DMS114 treated with DMSO at 0.1 percent for 48 hours (cell line): ENCODE measurements at regions not wholly inside any gene's neighbourhood (a gene's known extent, or its start where the extent isn't known, plus 50 kb on each side); places are given as distances from the start of the nearest gene placed in this dataset.

Experiments
- DNase-seq: peaks from one replicate; lab custom pipeline; 2025; ENCODE audit not compliant: unreplicated experiment; lab: John Stamatoyannopoulos, UW

- no peak for DNase-seq
Observed at GRCh38 chr1:191636345-191636744, 521.9 kb upstream of the RGS18 start.

- DNase-seq = no peak
Observed at GRCh38 chr1:191641420-191642260, 516.6 kb upstream of the RGS18 start.

- no peak for DNase-seq
Observed at GRCh38 chr1:191643060-191643459, 515.2 kb upstream of the RGS18 start.

DNA sequence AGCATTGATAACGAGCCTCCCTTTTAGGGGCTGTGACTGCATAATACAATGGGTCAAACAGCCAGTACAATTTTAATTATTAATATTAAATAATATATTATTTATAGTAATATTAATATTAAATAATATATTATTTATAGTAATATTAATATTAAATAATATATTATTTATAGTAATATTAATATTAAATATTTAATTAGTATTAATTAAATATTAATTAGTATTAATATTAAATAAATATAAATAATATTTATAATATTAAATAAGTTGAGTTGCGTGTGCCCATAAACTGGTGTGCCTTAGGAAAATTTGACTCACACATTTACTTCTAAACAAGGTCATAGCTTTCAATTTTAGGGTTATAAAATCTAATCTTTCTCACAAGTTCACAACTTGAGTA is 509.3 kb upstream of the RGS18 start:
- no peak for DNase-seq

DNA sequence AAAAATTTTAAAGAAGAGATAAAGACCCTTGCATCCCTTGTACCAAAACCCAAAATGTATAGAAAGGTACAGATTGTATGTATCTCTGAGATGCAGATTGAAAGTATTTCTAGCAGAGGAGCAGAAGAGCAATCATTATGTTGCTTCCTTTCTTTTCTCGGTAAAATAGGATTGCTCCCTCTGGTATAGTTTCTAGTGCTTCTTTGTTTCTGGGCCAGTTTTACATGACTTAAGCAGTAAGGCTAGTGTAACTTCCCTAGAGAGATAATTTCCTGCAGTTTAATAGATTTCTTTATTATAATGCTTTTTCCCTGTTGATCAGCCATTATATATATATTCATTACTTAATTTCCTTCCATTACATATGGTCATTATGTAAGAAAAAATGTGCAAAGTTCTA is 496.2 kb upstream of the RGS18 start:
- no peak for DNase-seq

GRCh38 chr1:191662746-191663145 is 495.5 kb upstream of the RGS18 start:
- DNase-seq = no peak

- DNase-seq = no peak
Observed at GRCh38 chr1:191668525-191668924, 489.7 kb upstream of the RGS18 start.

GRCh38 chr1:191669629-191670028 is 488.6 kb upstream of the RGS18 start:
- no peak for DNase-seq

- no peak for DNase-seq
Observed at GRCh38 chr1:191671236-191671635, 487.0 kb upstream of the RGS18 start.

DNA sequence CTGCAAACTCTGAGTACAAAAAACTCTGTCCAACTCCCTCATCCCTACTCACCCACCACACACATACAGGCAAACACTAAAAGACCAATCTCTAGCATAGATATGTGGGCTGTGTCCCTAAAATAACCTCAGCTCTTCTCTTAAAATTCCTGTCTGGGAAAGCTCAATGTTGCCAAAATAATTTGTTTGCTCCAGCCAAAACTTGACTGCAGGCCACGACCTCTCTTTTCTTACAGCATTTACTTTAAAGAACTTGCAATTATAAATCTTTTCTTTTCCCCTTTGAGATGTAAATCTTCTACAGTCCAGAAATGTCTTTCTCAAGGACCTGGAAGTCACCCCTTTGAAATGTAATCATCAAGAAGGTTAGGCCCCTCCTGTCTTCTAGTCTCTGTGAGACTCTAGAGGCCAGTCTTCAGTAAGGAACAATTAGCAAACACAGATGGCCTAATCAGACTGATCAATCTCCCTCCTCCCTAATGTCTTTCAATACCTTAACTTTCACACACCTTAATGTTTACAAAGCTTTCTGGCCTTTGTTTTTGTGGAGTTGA is 483.6 kb upstream of the RGS18 start:
- no peak for DNase-seq

- no peak for DNase-seq
Observed at GRCh38 chr1:191675856-191676783, 482.1 kb upstream of the RGS18 start.

- no peak for DNase-seq
Observed at GRCh38 chr1:191685669-191686068, 472.6 kb upstream of the RGS18 start.

GRCh38 chr1:191687721-191688120 is 470.5 kb upstream of the RGS18 start:
- no peak for DNase-seq

- DNase-seq = no peak
Observed at GRCh38 chr1:191690931-191691330, 467.3 kb upstream of the RGS18 start.

DNA sequence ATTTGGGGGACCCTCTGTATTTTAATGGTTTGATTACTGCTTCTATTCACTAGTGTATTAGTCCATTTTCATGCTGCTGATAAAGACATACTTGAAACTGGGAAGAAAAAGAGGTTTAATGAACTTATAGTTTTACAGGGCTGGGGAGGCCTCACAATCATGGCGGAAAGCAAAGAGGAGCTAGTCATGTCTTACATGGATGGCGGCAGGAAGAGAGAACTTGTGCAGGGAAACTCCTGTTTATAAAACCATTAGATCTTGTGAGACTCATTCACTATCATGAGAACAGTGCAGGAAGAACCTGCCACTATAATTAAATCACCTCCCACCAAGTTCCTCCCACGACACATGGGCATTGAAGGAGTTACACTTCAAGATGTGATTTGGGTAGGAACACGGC is 464.5 kb upstream of the RGS18 start:
- no peak for DNase-seq

DNA sequence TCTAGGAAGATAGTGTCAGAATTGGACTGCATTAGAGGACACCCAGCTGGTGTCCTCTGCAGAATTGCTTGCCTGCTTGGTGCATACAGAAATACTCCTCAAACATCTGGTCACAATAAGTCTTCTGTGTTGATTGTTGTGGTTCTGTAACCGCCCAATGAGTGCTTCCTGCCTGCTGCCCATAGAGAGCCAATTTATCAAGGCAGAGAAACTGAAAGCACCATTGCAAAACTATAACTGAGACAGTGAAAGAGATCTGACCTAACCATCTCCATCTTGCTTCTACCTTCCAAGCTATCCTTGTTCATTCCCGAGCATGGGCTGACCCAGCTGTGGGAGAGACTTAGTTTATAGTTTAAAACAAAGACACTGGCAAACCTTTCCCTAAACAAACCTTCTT is 462.4 kb upstream of the RGS18 start:
- DNase-seq = no peak

DNA sequence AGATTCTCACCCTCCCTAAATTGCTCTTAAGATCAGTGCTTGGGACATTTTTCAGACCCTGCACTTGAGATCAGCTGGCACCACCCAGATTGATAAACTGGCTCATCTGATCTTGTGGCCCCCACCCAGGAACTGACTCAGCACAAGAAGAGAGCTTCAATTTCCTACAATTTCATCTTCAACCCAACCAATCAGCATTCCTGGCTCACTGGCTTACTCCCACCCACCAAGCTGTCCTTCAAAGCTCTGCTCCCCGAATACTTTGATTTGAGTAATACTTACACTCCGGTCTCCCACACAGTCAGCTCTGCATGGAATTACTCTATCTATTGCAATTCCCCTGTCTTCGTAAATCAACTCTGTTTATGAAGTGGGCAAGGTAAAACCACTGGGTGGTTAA is 461.9 kb upstream of the RGS18 start:
- no peak for DNase-seq

DNA sequence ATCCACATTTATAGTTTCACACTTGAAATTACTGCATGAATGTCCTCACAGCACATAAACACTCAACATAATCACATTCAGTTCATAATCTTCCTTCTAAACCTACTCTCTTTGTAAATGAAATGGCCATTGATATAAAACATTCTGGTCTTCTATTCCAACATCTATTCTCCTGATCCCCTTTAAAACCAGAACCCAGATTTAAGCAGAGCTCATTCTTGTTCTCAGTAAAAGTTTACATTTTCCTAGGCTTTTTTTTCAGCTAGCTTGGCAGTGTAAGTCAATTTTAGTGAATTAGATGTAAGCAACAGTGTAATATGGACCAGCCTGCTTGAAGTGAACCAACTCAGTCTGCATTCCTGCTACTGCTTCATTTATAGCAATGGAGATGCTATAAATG is 460.7 kb upstream of the RGS18 start:
- DNase-seq = no peak

DNA sequence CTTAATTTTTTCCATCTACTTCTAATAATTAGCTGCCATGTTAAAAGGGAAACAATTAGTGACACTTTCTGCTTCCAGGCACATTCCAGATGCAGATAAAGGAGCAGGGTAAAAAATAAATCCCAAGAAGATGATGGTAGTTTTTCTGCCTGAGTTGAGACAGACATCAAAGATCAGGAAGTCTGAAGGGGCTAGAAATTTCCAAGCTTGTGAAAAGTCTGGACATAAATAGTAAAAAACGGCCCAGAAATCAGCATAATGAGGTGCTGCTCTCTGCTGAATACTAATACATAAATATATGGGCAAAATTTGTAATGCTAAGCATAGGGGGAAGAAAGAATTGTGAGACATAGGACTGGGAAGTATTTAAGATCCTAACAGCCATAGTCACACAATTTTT is 460.0 kb upstream of the RGS18 start:
- DNase-seq = no peak

DNA sequence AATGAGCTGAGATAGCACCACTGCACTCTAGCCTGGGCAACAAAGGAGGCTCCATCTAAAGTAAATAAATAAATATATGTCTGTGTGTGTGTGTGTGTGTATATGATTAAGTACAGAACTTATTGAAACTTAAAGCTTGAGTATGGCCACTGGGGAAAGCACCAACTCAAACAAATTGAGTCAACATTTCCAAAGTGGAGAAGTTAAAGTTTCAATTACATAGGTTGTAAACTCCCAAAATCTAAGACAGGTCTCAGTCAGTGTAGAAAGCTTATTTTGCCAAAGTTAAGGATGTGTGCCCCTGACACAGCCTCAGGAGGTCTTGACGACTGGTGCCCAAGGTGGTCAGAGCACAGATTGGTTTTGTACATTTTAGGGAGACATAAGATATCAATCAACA is 458.9 kb upstream of the RGS18 start:
- DNase-seq = no peak

GRCh38 chr1:191700922-191701321 is 457.3 kb upstream of the RGS18 start:
- DNase-seq = no peak

DNA sequence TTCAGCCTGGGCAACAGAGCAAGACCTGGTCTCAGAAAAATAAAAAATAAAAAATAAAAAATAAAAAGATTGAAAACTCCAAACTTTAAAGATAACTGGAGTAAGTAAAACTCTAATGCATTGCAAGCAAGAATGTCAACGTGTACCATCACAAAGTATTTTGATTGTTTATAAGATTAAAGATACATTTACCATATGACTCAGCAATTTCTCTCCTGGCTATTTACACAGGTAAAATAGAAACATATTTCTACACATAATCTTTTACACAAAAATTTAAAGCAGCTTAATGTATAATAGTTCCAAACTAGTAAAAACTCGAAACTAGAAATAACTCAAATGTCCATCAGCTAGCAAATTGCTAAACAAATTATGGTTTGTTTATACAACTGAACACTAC is 456.1 kb upstream of the RGS18 start:
- no peak for DNase-seq
